Limb (tissue), 2 donors: ENCODE measurements at regions not wholly inside any gene's neighbourhood (a gene's known extent, or its start where the extent isn't known, plus 50 kb on each side); places are given as distances from the start of the nearest gene placed in this dataset.

Experiments
- DNase-seq, 2 donors: peaks; one replicate each; pipeline ENCODE4 v3.0.0-alpha.2; 2016; ENCODE audit errors: extremely low spot score in 2 of 2

DNA sequence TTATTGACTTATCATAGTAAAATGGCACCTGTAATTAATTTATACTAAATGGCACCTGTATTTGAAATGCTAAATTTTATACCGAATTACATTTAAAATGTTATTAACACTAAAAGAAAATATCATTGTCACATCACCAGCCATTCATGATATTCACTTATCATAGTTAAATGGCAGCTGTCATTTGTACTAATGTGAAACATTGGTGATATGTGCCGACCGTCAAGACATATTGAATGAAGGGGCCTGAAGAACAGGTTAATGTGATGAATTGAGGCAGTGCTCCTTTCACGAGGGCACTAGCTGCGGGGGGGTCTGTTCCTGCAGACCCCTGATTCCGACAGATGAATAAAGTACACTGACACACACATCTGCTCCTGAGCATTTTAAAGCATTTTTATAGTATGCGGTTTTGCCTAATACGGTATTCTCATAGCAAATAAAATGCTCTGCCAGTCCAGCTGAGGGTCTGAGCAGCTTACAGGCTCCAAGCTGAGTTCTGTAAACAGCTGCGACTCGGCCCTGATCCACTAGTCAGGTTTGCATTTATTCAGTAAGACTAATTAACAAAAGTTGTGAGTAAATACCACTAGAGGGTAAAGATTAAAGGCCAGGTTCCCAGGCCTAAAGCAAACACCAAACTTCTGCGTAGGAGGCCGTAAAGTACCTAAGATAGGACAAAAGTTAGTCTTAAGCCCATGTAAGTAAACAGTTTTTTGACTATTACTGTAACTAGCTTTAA is 593.4 kb upstream of the NETO1 start:
- DNase-seq: no peak

- no peak for DNase-seq
Observed at GRCh38 chr18:73458186-73458964, 590.6 kb upstream of the NETO1 start.

- no peak for DNase-seq
Observed at GRCh38 chr18:73456643-73457042, 588.9 kb upstream of the NETO1 start.

DNA sequence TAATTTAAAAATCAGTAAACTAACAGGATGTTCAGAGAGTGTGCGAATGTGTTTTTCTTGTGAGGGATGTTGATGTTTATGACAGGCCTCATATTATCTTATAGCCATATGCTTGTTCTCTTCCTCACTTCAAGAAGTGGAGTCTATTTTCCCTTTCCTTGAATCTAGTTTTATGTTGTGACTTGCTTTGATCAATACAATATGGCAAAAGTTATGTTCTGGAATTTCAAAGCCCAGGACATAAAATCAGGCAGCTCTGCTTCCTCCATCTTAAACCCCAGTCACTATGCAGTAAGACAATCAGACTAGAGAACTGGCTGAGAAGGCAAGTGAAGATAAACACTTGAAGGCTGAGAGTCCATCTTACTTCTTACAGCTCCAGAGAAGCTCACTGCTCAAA is 585.1 kb upstream of the NETO1 start:
- DNase-seq: no peak

DNA sequence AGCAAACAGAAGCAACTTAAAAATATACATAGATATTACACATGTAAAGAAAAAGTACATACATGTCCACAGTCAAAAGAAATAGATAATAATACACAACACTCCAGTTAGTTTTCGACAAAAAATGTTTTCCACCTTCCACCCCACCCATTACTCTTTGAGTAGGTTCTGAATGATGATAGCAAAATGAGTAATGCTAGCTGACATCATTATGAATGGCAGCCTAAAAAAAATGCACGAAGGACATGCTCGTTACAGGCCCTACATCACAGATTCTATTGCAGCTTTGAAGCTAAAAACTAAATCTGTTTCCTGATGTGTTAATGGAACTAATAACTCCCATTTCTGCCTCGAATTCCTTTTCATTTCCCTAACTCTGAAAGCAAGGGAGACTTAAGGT is 578.7 kb upstream of the NETO1 start:
- DNase-seq: no peak

DNA sequence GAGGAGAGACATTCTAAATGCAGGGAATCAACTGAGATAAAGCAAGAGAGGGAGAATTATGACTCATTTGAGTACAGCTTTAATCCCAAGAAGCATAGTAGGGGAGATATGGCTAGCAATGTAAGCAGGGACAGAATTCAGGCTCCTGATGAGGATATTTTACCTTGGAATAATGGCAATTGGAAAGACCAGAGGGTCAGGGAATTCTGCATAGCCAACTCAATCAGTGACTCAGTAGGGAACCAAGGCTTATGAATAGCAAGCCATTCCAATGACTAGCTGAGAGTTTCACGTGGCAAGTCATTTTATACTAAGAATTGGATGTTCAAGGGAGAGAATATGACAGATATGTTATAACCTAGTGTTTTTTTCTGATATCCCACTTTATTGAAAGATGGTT is 563.8 kb upstream of the NETO1 start:
- DNase-seq: no peak

GRCh38 chr18:73421010-73421409 is 553.2 kb upstream of the NETO1 start:
- no peak for DNase-seq

DNA sequence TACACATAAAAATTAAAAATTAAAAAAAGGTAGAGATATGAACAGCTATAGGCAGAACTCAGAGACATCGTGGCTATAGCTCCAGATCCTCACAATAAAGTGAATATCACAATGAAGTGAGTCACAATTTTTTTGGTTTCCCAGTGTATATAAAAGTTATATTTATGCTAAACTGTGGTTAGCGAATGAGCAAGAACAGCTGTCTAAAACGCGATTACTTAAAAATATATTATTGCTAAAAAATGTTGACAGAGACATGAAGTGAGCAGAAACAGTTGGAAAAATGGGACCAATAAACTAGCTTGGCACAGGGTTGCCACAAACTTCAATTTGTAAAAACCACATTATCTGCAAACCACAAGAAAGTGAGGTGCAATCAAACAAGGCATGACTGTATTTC is 551.7 kb upstream of the NETO1 start:
- no peak for DNase-seq

DNA sequence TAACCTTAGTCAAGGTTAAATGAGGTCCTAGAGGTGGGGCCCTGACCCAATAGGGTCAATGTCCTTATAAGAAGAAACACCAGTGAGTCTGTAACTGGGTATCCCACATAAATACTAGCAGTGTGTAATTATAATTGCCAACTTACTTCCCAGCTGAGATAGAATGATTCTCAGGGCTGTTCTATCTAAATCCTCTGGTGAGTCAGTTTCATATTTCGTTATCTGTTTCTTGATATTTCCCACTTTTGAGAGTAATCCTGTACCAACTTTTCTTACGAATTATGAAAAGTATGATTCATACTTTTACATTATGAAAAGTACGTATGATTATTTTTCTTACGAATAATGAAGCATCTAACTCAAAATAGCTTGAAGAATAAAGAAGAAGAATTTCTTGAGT is 546.8 kb upstream of the NETO1 start:
- DNase-seq: no peak

- DNase-seq: no peak
Observed at GRCh38 chr18:73414069-73414468, 546.3 kb upstream of the NETO1 start.

DNA sequence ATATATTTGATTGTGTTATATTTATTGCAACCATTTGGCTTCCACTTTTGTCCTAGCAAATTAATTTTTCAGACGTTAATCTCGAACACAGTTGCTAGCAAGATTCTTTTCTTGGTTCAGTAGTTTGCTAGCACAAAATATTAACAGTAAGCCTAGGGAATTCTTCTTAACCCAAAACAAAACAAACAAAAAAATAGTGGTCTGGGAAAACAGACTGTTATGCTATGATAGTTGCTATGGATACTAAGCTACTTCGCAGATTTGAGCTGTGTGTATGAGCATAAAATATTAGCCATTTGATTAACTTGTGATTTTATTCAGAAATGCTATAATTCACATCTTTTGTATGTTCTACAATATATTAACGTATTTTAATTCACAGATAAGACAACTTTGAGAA is 541.5 kb upstream of the NETO1 start:
- DNase-seq: no peak

DNA sequence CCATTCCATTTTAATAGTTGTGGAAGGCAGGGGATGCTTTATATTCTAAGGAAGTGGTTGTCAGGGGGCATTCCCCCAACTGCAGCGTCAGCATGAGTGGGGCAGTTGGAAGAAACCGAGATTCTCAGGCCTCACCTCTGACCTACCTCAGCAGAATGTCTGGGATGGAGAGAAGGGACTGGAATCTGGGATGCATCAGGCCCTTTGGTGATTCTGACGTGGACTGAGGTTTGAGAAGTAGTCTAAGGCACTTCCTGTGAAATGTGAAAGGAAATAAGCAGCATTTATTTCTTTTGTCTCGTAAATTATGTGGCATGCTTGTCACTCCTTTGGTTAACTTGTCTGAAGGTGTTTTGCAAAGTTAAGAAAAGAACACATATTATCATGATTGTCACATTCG is 540.7 kb upstream of the NETO1 start:
- DNase-seq: no peak

- no peak for DNase-seq
Observed at GRCh38 chr18:73407506-73407905, 539.7 kb upstream of the NETO1 start.

GRCh38 chr18:73384246-73384645 is 516.5 kb upstream of the NETO1 start:
- DNase-seq: no peak

DNA sequence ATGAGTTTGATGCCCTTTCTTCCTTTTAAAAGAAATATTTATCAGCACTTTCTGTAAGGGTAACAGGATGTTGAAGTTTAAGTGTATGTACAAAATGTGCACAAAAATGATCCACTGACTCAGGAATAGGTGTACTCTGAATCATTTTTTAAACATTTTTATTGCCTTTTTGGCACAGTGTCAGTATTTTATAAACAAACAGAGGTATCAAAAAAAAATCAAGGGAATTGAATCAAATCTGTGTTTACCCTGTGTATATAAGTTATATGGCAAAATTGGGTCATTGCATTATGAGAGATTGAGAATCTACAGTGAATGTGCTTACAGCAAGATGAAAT is 513.9 kb upstream of the NETO1 start:
- no peak for DNase-seq

- DNase-seq: no peak
Observed at GRCh38 chr18:73381016-73381698, 513.4 kb upstream of the NETO1 start.

DNA sequence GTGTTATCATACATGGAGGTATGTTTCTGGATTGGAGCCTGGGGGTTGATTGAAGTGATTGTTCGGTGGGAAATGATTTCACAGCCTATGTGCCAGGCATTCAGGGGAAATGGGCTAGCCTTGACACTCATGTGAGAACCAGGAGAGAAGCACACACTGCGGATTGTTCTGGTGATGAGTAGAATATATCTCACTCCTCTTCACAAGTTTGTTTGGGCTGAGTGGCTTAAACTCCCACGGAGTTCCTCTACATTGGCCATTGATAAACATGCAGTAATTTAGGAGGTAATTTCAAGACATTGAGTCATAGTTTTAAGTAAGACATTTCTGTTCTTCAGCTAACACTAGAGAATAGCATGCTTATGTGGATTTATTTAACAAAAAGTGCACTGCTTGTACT is 498.9 kb upstream of the NETO1 start:
- no peak for DNase-seq

DNA sequence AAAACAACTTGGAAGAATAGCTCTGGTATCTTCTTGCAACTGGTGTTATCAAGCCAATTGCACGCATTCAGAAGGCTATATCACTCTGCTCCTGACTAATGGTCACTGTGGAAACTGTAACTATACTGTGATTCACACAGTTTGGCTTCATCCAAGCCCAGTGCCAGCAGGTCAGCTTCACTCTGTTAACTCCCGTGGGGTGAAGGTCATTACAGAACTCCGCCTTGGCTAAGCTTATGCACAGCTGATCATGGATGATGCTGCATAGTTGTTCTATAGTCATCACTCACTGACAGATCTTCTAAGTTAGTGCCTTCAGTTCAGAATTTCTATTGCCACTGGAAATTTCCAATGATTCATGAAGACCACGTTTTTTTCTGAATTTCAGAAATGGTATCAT is 497.2 kb upstream of the NETO1 start:
- DNase-seq: no peak

DNA sequence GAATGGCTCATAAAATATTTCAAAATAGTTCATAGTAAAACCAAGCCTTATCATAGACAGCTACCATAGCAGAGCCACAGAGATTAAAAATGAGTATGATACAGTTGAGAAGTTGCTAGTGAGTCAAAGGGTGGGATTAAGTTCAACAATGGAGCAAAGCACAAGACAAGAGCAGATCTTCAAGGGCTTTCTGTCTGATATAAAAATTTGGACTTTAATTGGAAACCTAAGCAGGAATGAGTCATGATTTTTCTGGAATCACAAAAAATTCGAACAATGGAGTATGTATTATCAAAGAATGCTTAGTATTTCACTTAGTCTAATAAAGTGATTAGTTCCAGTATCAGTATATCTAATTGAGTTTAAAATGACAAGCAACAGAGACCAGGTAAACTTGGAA is 487.3 kb upstream of the NETO1 start:
- no peak for DNase-seq

GRCh38 chr18:73352546-73352945 is 484.8 kb upstream of the NETO1 start:
- no peak for DNase-seq

GRCh38 chr18:73340135-73340977 is 472.6 kb upstream of the NETO1 start:
- no peak for DNase-seq
